IMR-90 (cell line): ENCODE measurements at regions not wholly inside any gene's neighbourhood (a gene's known extent, or its start where the extent isn't known, plus 50 kb on each side); places are given as distances from the start of the nearest gene placed in this dataset.

Experiments used
- ATAC-seq: fragments of 200-7000 bp; cut with Tn5 transposase; 2 replicates; pipeline ENCODE4 v1.9.1; 2020; ENCODE audit warnings: low read depth, mild to moderate bottlenecking, moderate library complexity
- BruUV-seq: library from RNA; stranded (reverse); fragments of 400-500 nt; replicated peaks from 2 replicates; lab custom pipeline; 2021; lab: Mats Ljungman, UMichigan
- CTCF ChIA-PET: fragments of 300-600 bp; formaldehyde crosslinking; extraction: SDS; loops from one replicate; lab custom pipeline; 2021; ENCODE audit warnings: antibody characterized with exemption; lab: Yijun Ruan, JAX
- POLR2A ChIA-PET: fragments of 300-600 bp; sonication (Branson Sonifier 250); formaldehyde crosslinking; loops from one replicate; lab custom pipeline; 2022; ENCODE audit warnings: antibody characterized with exemption; ENCODE audit not compliant: unreplicated experiment; lab: Charles Lee
- DNase-seq: peaks from one replicate; pipeline ENCODE4 v3.0.0; 2013
- H2AFZ ChIP-seq: replicated peaks from 2 replicates; pipeline ENCODE3; 2013; ENCODE audit warnings: low read length, mild to moderate bottlenecking; ENCODE audit not compliant: poor library complexity
- H2AK5ac ChIP-seq: 2 replicates; pipeline ENCODE4 v1.6.1; 2013; ENCODE audit warnings: low read depth, low read length, inconsistent platforms
- H2AK9ac ChIP-seq: replicated peaks from 2 replicates; pipeline ENCODE3; 2013; ENCODE audit warnings: mild to moderate bottlenecking, low read depth, low read length, moderate library complexity; ENCODE audit not compliant: poor library complexity
- H2BK120ac ChIP-seq: 2 replicates; pipeline ENCODE4 v1.6.1; 2013; ENCODE audit warnings: low read depth, low read length, inconsistent platforms
- H2BK15ac ChIP-seq: 3 replicates; pipeline ENCODE4 v1.6.1; 2013; ENCODE audit warnings: low read depth, low read length, inconsistent platforms
- H2BK20ac ChIP-seq: 2 replicates; pipeline ENCODE4 v1.6.1; 2013; ENCODE audit warnings: low read depth, mild to moderate bottlenecking, inconsistent platforms, low read length, moderate library complexity
- H2BK5ac ChIP-seq: 2 replicates; pipeline ENCODE4 v1.6.1; 2013; ENCODE audit warnings: mild to moderate bottlenecking, low read depth, low read length, inconsistent platforms; ENCODE audit not compliant: poor library complexity, severe bottlenecking
- H3K14ac ChIP-seq: replicated peaks from 2 replicates; pipeline ENCODE4 v1.6.1; 2013; ENCODE audit warnings: low read depth, low read length, inconsistent platforms
- H3K18ac ChIP-seq: 2 replicates; pipeline ENCODE4 v1.6.1; 2013; ENCODE audit warnings: low read depth, low read length, control low read depth
- H3K23ac ChIP-seq: 2 replicates; pipeline ENCODE4 v1.6.1; 2013; ENCODE audit warnings: low read depth, low read length, inconsistent platforms
- H3K27ac ChIP-seq: 2 replicates; pipeline ENCODE4 v1.5.1; 2013; ENCODE audit warnings: mild to moderate bottlenecking, control low read depth, low read length; ENCODE audit not compliant: insufficient read depth
- H3K27me3 ChIP-seq: 2 replicates; pipeline ENCODE4 v1.6.1; 2013; ENCODE audit warnings: low read length; ENCODE audit not compliant: control insufficient read depth, insufficient read depth
- H3K36me3 ChIP-seq: 2 replicates; pipeline ENCODE4 v1.6.1; 2013; ENCODE audit warnings: low read length, mixed read lengths; ENCODE audit not compliant: control insufficient read depth, insufficient read depth
- H3K4ac ChIP-seq: 2 replicates; pipeline ENCODE4 v1.6.1; 2013; ENCODE audit warnings: low read depth, low read length, inconsistent platforms
- H3K4me1 ChIP-seq: 2 replicates; pipeline ENCODE4 v1.6.1; 2013; ENCODE audit warnings: low read length, mixed read lengths; ENCODE audit not compliant: control insufficient read depth, insufficient read depth
- H3K4me2 ChIP-seq: 2 replicates; pipeline ENCODE4 v1.6.1; 2013; ENCODE audit warnings: low read depth, mild to moderate bottlenecking, control low read depth, low read length, moderate library complexity
- H3K4me3 ChIP-seq: 2 replicates; pipeline ENCODE4 v1.5.1; 2013; ENCODE audit warnings: low read depth, mild to moderate bottlenecking, control low read depth, low read length, moderate library complexity; ENCODE audit not compliant: insufficient read depth
- H3K56ac ChIP-seq: 2 replicates; pipeline ENCODE4 v1.6.1; 2013; ENCODE audit warnings: low read length, inconsistent platforms; ENCODE audit not compliant: insufficient read depth; ENCODE audit errors: extremely low read depth
- H3K79me1 ChIP-seq, 2 experiments: 2 replicates each; pipeline ENCODE4 v1.6.1; 2013; ENCODE audit warnings: low read length in 2 of 2, inconsistent platforms in 1 of 2, low read depth in 1 of 2
- H3K9ac ChIP-seq: 2 replicates; pipeline ENCODE4 v1.6.1; 2013; ENCODE audit warnings: low read depth, low read length, control low read depth
- H3K9me1 ChIP-seq: 2 replicates; pipeline ENCODE4 v1.6.1; 2013; ENCODE audit warnings: low read length, inconsistent platforms; ENCODE audit not compliant: insufficient read depth
- H3K9me3 ChIP-seq: 2 replicates; pipeline ENCODE4 v1.6.1; 2013; ENCODE audit warnings: low read length; ENCODE audit not compliant: control insufficient read depth, insufficient read depth
- H4K20me1 ChIP-seq: 2 replicates; pipeline ENCODE4 v1.6.1; 2013; ENCODE audit warnings: low read length, inconsistent platforms; ENCODE audit not compliant: insufficient read depth
- H4K5ac ChIP-seq: 2 replicates; pipeline ENCODE4 v1.6.1; 2013; ENCODE audit warnings: mild to moderate bottlenecking, low read depth, low read length, control low read depth
- H4K8ac ChIP-seq, 2 experiments: 2 replicates each; pipeline ENCODE4 v1.6.1; 2013; ENCODE audit warnings: low read depth in 2 of 2, low read length in 2 of 2, control low read depth in 1 of 2, inconsistent platforms in 1 of 2
- H4K91ac ChIP-seq: 2 replicates; pipeline ENCODE4 v1.6.1; 2013; ENCODE audit warnings: low read depth, low read length, inconsistent platforms; ENCODE audit not compliant: insufficient read depth
- BHLHE40 ChIP-seq: fragments of 150-350 bp; IDR thresholded peaks from 2 replicates; pipeline ENCODE4 v1.6.1; 2016; ENCODE audit warnings: mild to moderate bottlenecking, low read depth, low read length
- FOS ChIP-seq: fragments of 150-350 bp; IDR thresholded peaks from 2 replicates; pipeline ENCODE4 v1.6.1; 2016; ENCODE audit warnings: low read depth, low read length
- MAFK ChIP-seq: IDR thresholded peaks from 2 replicates; pipeline ENCODE4 v1.6.1; 2012; ENCODE audit warnings: low read depth, low read length, improper control_type of control experiment
- MAZ ChIP-seq: IDR thresholded peaks from 2 replicates; pipeline ENCODE4 v1.6.1; 2012; ENCODE audit warnings: low read depth, mild to moderate bottlenecking, low read length, improper control_type of control experiment, moderate library complexity, borderline replicate concordance
- POLR2A ChIP-seq: IDR thresholded peaks from 2 replicates; pipeline ENCODE4 v1.6.1; 2012; ENCODE audit warnings: mild to moderate bottlenecking, low read depth, low read length
- RFX5 ChIP-seq: IDR thresholded peaks from 2 replicates; pipeline ENCODE4 v1.8.0; 2012; ENCODE audit warnings: low read depth, mild to moderate bottlenecking, low read length, moderate library complexity
- SMC3 ChIP-seq: fragments of 150-350 bp; IDR thresholded peaks from 2 replicates; pipeline ENCODE4 v1.6.1; 2016; ENCODE audit warnings: low read depth, mild to moderate bottlenecking, antibody characterized with exemption, low read length, moderate library complexity
- USF2 ChIP-seq: fragments of 150-350 bp; IDR thresholded peaks from 2 replicates; pipeline ENCODE4 v1.6.1; 2017; ENCODE audit warnings: mild to moderate bottlenecking, antibody characterized with exemption, low read length, low read depth
- WGBS, 2 experiments: methylation state at CpG; one replicate each; pipeline versions ENCODE4 v1.1.5 to v1.1.7; 2013; ENCODE audit warnings: missing lambda C conversion rate in 2 of 2; ENCODE audit not compliant: insufficient read length in 1 of 2; ENCODE audit errors: extremely low coverage in 2 of 2; 5-methylcytosine and 5-hydroxymethylcytosine counted together
- dilution Hi-C: fragments of 300-500 bp; cut with HindIII; formaldehyde crosslinking; loops from one replicate; pipeline ENCODE4 v1.14.3; 2018; ENCODE audit warnings: low sequenced_read_pairs; ENCODE audit not compliant: unreplicated experiment
- in situ Hi-C: fragments of 300-500 bp; cut with MboI; formaldehyde crosslinking; loops from 3 replicates; pipeline ENCODE4 v1.14.3; 2019; ENCODE audit warnings: low sequenced_read_pairs, inconsistent platforms, mixed read lengths
- intact Hi-C: fragments of 100-400 bp; cut with micrococcal nuclease; formaldehyde crosslinking; loops from 2 replicates; pipeline ENCODE4 v1.10.0; 2022
- TF ChIP-seq, protein P1 (sequence below): fragments of 150-350 bp; IDR thresholded peaks from 2 replicates; pipeline ENCODE4 v1.6.1; 2016; ENCODE audit warnings: low read depth, mild to moderate bottlenecking, low read length, moderate library complexity, borderline replicate concordance
- TF ChIP-seq, protein P2 (sequence below): conservative IDR thresholded peaks from 2 replicates; pipeline ENCODE4 v1.5.1; 2012; ENCODE audit warnings: mild to moderate bottlenecking, low read depth, low read length, improper control_type of control experiment

- Histone ChIP-seq H3K23ac (no peak overlapping the region), H2AK9ac (no peak overlapping the region), H2BK120ac (no peak overlapping the region), H3K36me3 (no peaks in the 10 kb centered on the region), H2BK5ac (no peak overlapping the region), H3K79me1 (no peaks in the 10 kb centered on the region), H2BK15ac (no peak overlapping the region), H3K4me3 (no peak overlapping the region), H3K9me3 (peaks cover 27% of the 10 kb centered on the region), H3K14ac (no peak overlapping the region), H4K20me1 (no peaks in the 10 kb centered on the region), H3K4ac (no peak overlapping the region), H4K5ac (no peak overlapping the region), H3K9ac (no peak overlapping the region), H3K18ac (no peak overlapping the region), H3K4me1 (no peaks in the 10 kb centered on the region), H4K8ac (no peak overlapping the region), H3K9me1 (no peaks in the 10 kb centered on the region), H3K27me3 (no peaks in the 10 kb centered on the region), H2AK5ac (no peak overlapping the region), H4K91ac (no peak overlapping the region), H2BK20ac (no peak overlapping the region), H3K27ac (no peak overlapping the region), H3K56ac (no peak overlapping the region), H2AFZ (no peak overlapping the region), H3K4me2 (no peak overlapping the region)
- no peak for TF ChIP-seq MAFK
- TF ChIP-seq USF2: no peak
- TF ChIP-seq, protein P1, sequence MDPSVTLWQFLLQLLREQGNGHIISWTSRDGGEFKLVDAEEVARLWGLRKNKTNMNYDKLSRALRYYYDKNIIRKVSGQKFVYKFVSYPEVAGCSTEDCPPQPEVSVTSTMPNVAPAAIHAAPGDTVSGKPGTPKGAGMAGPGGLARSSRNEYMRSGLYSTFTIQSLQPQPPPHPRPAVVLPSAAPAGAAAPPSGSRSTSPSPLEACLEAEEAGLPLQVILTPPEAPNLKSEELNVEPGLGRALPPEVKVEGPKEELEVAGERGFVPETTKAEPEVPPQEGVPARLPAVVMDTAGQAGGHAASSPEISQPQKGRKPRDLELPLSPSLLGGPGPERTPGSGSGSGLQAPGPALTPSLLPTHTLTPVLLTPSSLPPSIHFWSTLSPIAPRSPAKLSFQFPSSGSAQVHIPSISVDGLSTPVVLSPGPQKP: no peak
- TF ChIP-seq POLR2A: no peak
- TF ChIP-seq SMC3: no peak
- TF ChIP-seq BHLHE40: no peak
- no peak for TF ChIP-seq FOS
- TF ChIP-seq, protein P2, sequence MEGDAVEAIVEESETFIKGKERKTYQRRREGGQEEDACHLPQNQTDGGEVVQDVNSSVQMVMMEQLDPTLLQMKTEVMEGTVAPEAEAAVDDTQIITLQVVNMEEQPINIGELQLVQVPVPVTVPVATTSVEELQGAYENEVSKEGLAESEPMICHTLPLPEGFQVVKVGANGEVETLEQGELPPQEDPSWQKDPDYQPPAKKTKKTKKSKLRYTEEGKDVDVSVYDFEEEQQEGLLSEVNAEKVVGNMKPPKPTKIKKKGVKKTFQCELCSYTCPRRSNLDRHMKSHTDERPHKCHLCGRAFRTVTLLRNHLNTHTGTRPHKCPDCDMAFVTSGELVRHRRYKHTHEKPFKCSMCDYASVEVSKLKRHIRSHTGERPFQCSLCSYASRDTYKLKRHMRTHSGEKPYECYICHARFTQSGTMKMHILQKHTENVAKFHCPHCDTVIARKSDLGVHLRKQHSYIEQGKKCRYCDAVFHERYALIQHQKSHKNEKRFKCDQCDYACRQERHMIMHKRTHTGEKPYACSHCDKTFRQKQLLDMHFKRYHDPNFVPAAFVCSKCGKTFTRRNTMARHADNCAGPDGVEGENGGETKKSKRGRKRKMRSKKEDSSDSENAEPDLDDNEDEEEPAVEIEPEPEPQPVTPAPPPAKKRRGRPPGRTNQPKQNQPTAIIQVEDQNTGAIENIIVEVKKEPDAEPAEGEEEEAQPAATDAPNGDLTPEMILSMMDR: no peak
- no peak for TF ChIP-seq MAZ
- TF ChIP-seq RFX5: no peak
- ChIA-PET POLR2A (no interaction called here), CTCF (interaction anchor here (0.7 kb wide), 1 partner anchor 229 kb away, joined by 3 read pairs; no protein-coding TSS in a partner anchor)
- BruUV-seq: no TSS peak
- dilution Hi-C loops (no loop called here), in situ Hi-C loops (no loop called here), intact Hi-C loops (no loop called here)
- ATAC-seq (no peak), DNase-seq (no peak)
- 55% methylated on average over 5 of the region's 8 CpGs; no CpG with 5 or more reads in 1 of the 2 experiments for WGBS, 2 experiments
Measured at GRCh38 chr2:890214-890613, 60.4 kb upstream of the SNTG2 start.
